Endodermal cell (in vitro differentiated cells): ENCODE measurements at regions not wholly inside any gene's neighbourhood (a gene's known extent, or its start where the extent isn't known, plus 50 kb on each side); places are given as distances from the start of the nearest gene placed in this dataset.

ENCODE experiments used
- DNase-seq: peaks from one replicate; pipeline ENCODE4 v3.0.0-alpha.2; 2017
- H3K27ac ChIP-seq: 2 replicates; pipeline ENCODE4 v1.5.1; 2013; ENCODE audit warnings: mild to moderate bottlenecking, low read depth, low read length, moderate library complexity
- H3K27me3 ChIP-seq: 2 replicates; pipeline ENCODE4 v1.6.1; 2013; ENCODE audit warnings: mild to moderate bottlenecking, low read length, moderate library complexity; ENCODE audit not compliant: insufficient read depth, control insufficient read depth, poor library complexity, severe bottlenecking
- H3K36me3 ChIP-seq: 2 replicates; pipeline ENCODE4 v1.7.0; 2013; ENCODE audit warnings: mild to moderate bottlenecking, low read length, moderate library complexity; ENCODE audit not compliant: control insufficient read depth, insufficient read depth
- H3K4me1 ChIP-seq: one replicate; pipeline ENCODE4 v1.7.0; 2013; ENCODE audit warnings: low read length; ENCODE audit not compliant: control insufficient read depth, insufficient read depth
- H3K4me3 ChIP-seq: 2 replicates; pipeline ENCODE4 v1.5.1; 2013; ENCODE audit warnings: mild to moderate bottlenecking, low read length, moderate library complexity
- H3K9ac ChIP-seq: 2 replicates; pipeline ENCODE4 v1.6.1; 2013; ENCODE audit warnings: mild to moderate bottlenecking, low read length, moderate library complexity; ENCODE audit not compliant: poor library complexity, severe bottlenecking; ENCODE audit errors: extremely low read depth
- H3K9me3 ChIP-seq: 2 replicates; pipeline ENCODE4 v1.6.1; 2013; ENCODE audit warnings: mild to moderate bottlenecking, low read length, moderate library complexity; ENCODE audit not compliant: control insufficient read depth
- H3K27ac Mint-ChIP-seq: 2 replicates; pipeline ENCODE4 v1.8.0; 2020; ENCODE audit warnings: mixed read lengths
- H3K27me3 Mint-ChIP-seq: 2 replicates; pipeline ENCODE4 v1.8.0; 2021; ENCODE audit warnings: mild to moderate bottlenecking, mixed read lengths; ENCODE audit not compliant: insufficient read depth
- H3K36me3 Mint-ChIP-seq: 2 replicates; pipeline ENCODE4 v1.8.0; 2020; ENCODE audit warnings: low read depth, mixed read lengths
- H3K4me1 Mint-ChIP-seq: 2 replicates; pipeline ENCODE4 v1.8.0; 2020; ENCODE audit warnings: mixed read lengths
- H3K4me3 Mint-ChIP-seq: 2 replicates; pipeline ENCODE4 v1.8.0; 2020; ENCODE audit warnings: mild to moderate bottlenecking, moderate library complexity, mixed read lengths
- H3K9me3 Mint-ChIP-seq: 2 replicates; pipeline ENCODE4 v1.8.0; 2020; ENCODE audit warnings: mild to moderate bottlenecking, mixed read lengths
- WGBS, 2 experiments: methylation state at CpG; one replicate each; pipeline versions ENCODE4 v1.1.5 to v1.1.7; 2013; ENCODE audit warnings: missing lambda C conversion rate in 2 of 2, mixed read lengths in 1 of 2; ENCODE audit not compliant: insufficient coverage in 1 of 2, insufficient read length in 1 of 2; 5-methylcytosine and 5-hydroxymethylcytosine counted together
- TF ChIP-seq, protein P1 (sequence below): fragments of 200-600 bp; sonication (generic); conservative IDR thresholded peaks from 2 replicates; pipeline ENCODE4 v1.5.0; 2021; ENCODE audit warnings: antibody characterized with exemption, mild to moderate bottlenecking

DNA sequence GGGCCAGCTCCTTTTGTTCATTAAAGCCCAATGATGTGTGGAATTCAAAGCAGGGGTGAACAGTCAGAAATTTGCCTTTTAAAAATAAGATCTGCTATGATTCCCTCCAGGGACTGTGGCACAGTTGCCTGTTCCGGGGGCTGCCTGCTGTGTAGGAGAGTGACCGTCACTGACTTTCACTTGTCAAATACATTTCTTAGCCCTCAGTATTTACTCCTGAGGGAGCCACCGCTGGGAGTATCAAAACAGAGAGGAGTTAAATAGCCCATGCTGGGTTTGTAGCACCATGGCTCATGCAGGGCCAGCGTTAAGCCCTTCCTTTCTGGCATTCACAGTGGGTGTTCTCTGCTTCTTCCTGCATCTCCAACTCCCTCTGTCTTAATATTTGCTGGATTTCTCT is 897.8 kb downstream of the SORCS3 start:
- peak; percentile 91 for DNase-seq
- H3K4me3 Mint-ChIP-seq: no peak overlapping the region
- H3K4me3 ChIP-seq: no peak overlapping the region

DNA sequence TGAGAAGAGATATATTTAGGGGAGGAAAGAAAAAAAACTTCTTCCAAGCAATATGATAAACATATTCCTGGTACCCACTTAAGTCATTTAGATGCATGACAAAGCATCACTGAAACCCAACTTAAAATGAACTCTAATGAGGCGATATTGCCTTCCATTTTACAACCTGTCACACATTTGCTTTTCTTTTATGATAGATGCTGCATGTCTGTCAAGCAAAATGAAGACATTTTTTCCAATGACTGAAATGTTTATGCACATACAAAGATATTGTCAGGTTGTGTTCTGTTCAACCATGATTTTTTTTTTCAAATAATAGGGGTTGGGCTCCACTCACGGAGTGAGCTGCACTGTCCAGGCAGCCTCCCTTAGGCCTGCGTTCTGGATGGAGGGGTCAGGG is 894.4 kb downstream of the SORCS3 start:
- DNase-seq: no peak
- peaks cover 63% of the 10 kb centered on the region for H3K27me3 Mint-ChIP-seq
- Histone ChIP-seq H3K4me1 (no peaks in the 10 kb centered on the region), H3K27ac (no peak overlapping the region), H3K36me3 (no peaks in the 10 kb centered on the region), H3K27me3 (peaks cover 65% of the 10 kb centered on the region), H3K9ac (no peak overlapping the region), H3K9me3 (peaks cover 12% of the 10 kb centered on the region), H3K4me3 (no peak overlapping the region)
- peaks cover 14% of the 10 kb centered on the region for H3K4me1 Mint-ChIP-seq
- H3K9me3 Mint-ChIP-seq: peaks cover 17% of the 10 kb centered on the region
- H3K27ac Mint-ChIP-seq: no peak overlapping the region
- 94 to 100% methylated on average over 2 to 3 of the region's 3 CpGs for WGBS, 2 experiments
- H3K36me3 Mint-ChIP-seq: no peaks in the 10 kb centered on the region
- TF ChIP-seq, protein P1, sequence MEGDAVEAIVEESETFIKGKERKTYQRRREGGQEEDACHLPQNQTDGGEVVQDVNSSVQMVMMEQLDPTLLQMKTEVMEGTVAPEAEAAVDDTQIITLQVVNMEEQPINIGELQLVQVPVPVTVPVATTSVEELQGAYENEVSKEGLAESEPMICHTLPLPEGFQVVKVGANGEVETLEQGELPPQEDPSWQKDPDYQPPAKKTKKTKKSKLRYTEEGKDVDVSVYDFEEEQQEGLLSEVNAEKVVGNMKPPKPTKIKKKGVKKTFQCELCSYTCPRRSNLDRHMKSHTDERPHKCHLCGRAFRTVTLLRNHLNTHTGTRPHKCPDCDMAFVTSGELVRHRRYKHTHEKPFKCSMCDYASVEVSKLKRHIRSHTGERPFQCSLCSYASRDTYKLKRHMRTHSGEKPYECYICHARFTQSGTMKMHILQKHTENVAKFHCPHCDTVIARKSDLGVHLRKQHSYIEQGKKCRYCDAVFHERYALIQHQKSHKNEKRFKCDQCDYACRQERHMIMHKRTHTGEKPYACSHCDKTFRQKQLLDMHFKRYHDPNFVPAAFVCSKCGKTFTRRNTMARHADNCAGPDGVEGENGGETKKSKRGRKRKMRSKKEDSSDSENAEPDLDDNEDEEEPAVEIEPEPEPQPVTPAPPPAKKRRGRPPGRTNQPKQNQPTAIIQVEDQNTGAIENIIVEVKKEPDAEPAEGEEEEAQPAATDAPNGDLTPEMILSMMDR: no peak
- no peak overlapping the region for H3K4me3 Mint-ChIP-seq

More for the DNA sequence above, 897.8 kb downstream of the SORCS3 start:
- Mint-ChIP-seq H3K9me3 (peaks cover 5% of the 10 kb centered on the region), H3K27ac (no peak overlapping the region), H3K36me3 (no peaks in the 10 kb centered on the region), H3K4me1 (peaks cover 25% of the 10 kb centered on the region), H3K27me3 (peaks cover 96% of the 10 kb centered on the region)
- no peaks in the 10 kb centered on the region for H3K9me3 ChIP-seq
- no peak overlapping the region for H3K9ac ChIP-seq
- peaks cover 91% of the 10 kb centered on the region for H3K27me3 ChIP-seq
- WGBS, 2 experiments: 4 to 5% methylated on average over 4 of the region's 4 CpGs
- H3K4me1 ChIP-seq: no peaks in the 10 kb centered on the region
- TF ChIP-seq, protein P1: no peak
- H3K36me3 ChIP-seq: no peaks in the 10 kb centered on the region
- H3K27ac ChIP-seq: no peak overlapping the region

DNA sequence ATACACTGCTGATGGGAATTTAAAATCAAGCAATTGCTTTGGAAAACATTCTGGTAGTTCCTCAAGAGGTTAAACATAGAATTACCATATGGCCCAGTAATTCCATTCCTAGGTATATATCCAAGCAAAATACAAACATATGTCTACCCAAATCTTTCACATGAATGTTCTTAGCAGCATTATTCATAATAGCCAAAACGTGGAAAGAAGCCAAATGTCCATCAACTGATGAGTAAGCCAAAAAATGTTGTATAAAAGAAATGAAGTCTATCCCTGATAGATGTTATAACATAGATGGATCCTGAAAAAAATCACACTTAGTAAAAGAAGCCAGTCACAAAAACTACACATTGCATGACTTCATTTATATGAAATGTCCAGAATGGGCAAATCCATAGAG is 893.0 kb downstream of the SORCS3 start:
- WGBS, 2 experiments: 75% methylated on average over 1 of the region's 1 CpG; no CpG with 5 or more reads in 1 of the 2 experiments
- DNase-seq: no peak
- H3K9me3 ChIP-seq: peaks cover 12% of the 10 kb centered on the region
- TF ChIP-seq, protein P1: no peak
- H3K27ac ChIP-seq: no peak overlapping the region
- no peaks in the 10 kb centered on the region for H3K4me1 ChIP-seq
- Mint-ChIP-seq H3K27me3 (peaks cover 49% of the 10 kb centered on the region), H3K4me1 (peaks cover 9% of the 10 kb centered on the region), H3K4me3 (no peak overlapping the region), H3K36me3 (no peaks in the 10 kb centered on the region), H3K27ac (no peak overlapping the region), H3K9me3 (peaks cover 17% of the 10 kb centered on the region)
- H3K9ac ChIP-seq: no peak overlapping the region
- peaks cover 51% of the 10 kb centered on the region for H3K27me3 ChIP-seq
- H3K4me3 ChIP-seq: no peak overlapping the region
- H3K36me3 ChIP-seq: no peaks in the 10 kb centered on the region
